Activated T-cell treated with anti-CD3 and anti-CD28 coated beads, Interleukin-2, amount 50 U/mL, for 72 hours (primary cell): ENCODE measurements at regions not wholly inside any gene's neighbourhood (a gene's known extent, or its start where the extent isn't known, plus 50 kb on each side); places are given as distances from the start of the nearest gene placed in this dataset.

Experiments used
- ATAC-seq, 2 donors: fragments of 150-1000 bp; cut with Tn5 transposase; replicated peaks in 1 of 2; 2 replicates each; pipeline ENCODE4 v1.10.0; 2021; ENCODE audit warnings: moderate library complexity in 2 of 2, mild to moderate bottlenecking in 1 of 2
- DNase-seq, 2 donors: peaks; one replicate each; pipeline ENCODE4 v3.0.0; 2021 to 2022; ENCODE audit warnings: mixed read lengths in 1 of 2
- H3K27ac Mint-ChIP-seq: one replicate; pipeline ENCODE4 v1.8.0; 2022; ENCODE audit warnings: mild to moderate bottlenecking, moderate library complexity, mixed read lengths
- H3K27me3 Mint-ChIP-seq: one replicate; pipeline ENCODE4 v1.8.0; 2022; ENCODE audit warnings: low read depth, mixed read lengths
- H3K36me3 Mint-ChIP-seq, 2 donors: one replicate each; pipeline ENCODE4 v1.8.0; 2022; ENCODE audit warnings: mixed read lengths in 2 of 2, mild to moderate bottlenecking in 1 of 2; ENCODE audit not compliant: insufficient read depth in 2 of 2
- H3K4me1 Mint-ChIP-seq: one replicate; pipeline ENCODE4 v1.8.0; 2022; ENCODE audit warnings: low read depth, mixed read lengths
- H3K4me3 Mint-ChIP-seq, 2 donors: one replicate each; pipeline ENCODE4 v1.8.0; 2022; ENCODE audit warnings: mild to moderate bottlenecking in 2 of 2, mixed read lengths in 2 of 2, moderate library complexity in 2 of 2
- H3K9me3 Mint-ChIP-seq, 2 donors: one replicate each; pipeline ENCODE4 v1.8.0; 2022; ENCODE audit warnings: mixed read lengths in 2 of 2

GRCh38 chr12:17239874-17240273 is 633.9 kb upstream of the LMO3 start:
- Mint-ChIP-seq H3K4me1 (no peaks in the 10 kb centered on the region), H3K27ac (no peak overlapping the region), H3K4me3 (no peak overlapping the region), H3K36me3 (peaks cover 0 to 3% of the 10 kb centered on the region in 2 donors), H3K9me3 (peaks cover 21 to 23% of the 10 kb centered on the region in 2 donors), H3K27me3 (no peaks in the 10 kb centered on the region)
- no peak for ATAC-seq
- DNase-seq: no peak

- H3K27me3 Mint-ChIP-seq: no peaks in the 10 kb centered on the region
- peaks cover 0 to 2% of the 10 kb centered on the region in 2 donors for H3K36me3 Mint-ChIP-seq
- H3K4me1 Mint-ChIP-seq: no peaks in the 10 kb centered on the region
- ATAC-seq (no peak), DNase-seq (no peak)
- H3K27ac Mint-ChIP-seq: no peak overlapping the region
- H3K9me3 Mint-ChIP-seq: peaks cover 19% of the 10 kb centered on the region in 2 donors
- no peak overlapping the region for H3K4me3 Mint-ChIP-seq
These were observed 630.0 kb upstream of the LMO3 start for GRCh38 chr12:17235996-17236395.

- Mint-ChIP-seq H3K36me3 (no peaks in the 10 kb centered on the region), H3K4me1 (no peaks in the 10 kb centered on the region), H3K27ac (no peak overlapping the region), H3K27me3 (no peaks in the 10 kb centered on the region), H3K9me3 (peaks cover 2 to 3% of the 10 kb centered on the region in 2 donors), H3K4me3 (no peak overlapping the region)
- no peak for DNase-seq
- ATAC-seq: no peak
These were observed 610.0 kb upstream of the LMO3 start for GRCh38 chr12:17215759-17216570.

- H3K9me3 Mint-ChIP-seq: peaks cover 3 to 5% of the 10 kb centered on the region in 2 donors
- no peaks in the 10 kb centered on the region for H3K27me3 Mint-ChIP-seq
- no peaks in the 10 kb centered on the region for H3K4me1 Mint-ChIP-seq
- H3K27ac Mint-ChIP-seq: no peak overlapping the region
- no peaks in the 10 kb centered on the region for H3K36me3 Mint-ChIP-seq
- no peak overlapping the region for H3K4me3 Mint-ChIP-seq
- DNase-seq (no peak), ATAC-seq (no peak)
These were observed 609.0 kb upstream of the LMO3 start for GRCh38 chr12:17214929-17215328.

- Mint-ChIP-seq H3K4me3 (no peak overlapping the region), H3K9me3 (peaks cover 0 to 6% of the 10 kb centered on the region in 2 donors), H3K36me3 (no peaks in the 10 kb centered on the region), H3K27me3 (no peaks in the 10 kb centered on the region), H3K27ac (no peak overlapping the region), H3K4me1 (no peaks in the 10 kb centered on the region)
- no peak for DNase-seq
- ATAC-seq: no peak
These were observed 600.6 kb upstream of the LMO3 start for GRCh38 chr12:17206553-17206952.

GRCh38 chr12:17204289-17205054 is 598.5 kb upstream of the LMO3 start:
- H3K4me3 Mint-ChIP-seq: no peak overlapping the region
- no peak for ATAC-seq
- H3K27me3 Mint-ChIP-seq: no peaks in the 10 kb centered on the region
- H3K9me3 Mint-ChIP-seq: peaks cover 4 to 5% of the 10 kb centered on the region in 2 donors
- no peaks in the 10 kb centered on the region for H3K36me3 Mint-ChIP-seq
- H3K4me1 Mint-ChIP-seq: no peaks in the 10 kb centered on the region
- no peak overlapping the region for H3K27ac Mint-ChIP-seq
- DNase-seq: no peak

GRCh38 chr12:17203497-17203896 is 597.5 kb upstream of the LMO3 start:
- Mint-ChIP-seq H3K9me3 (peaks cover 4 to 5% of the 10 kb centered on the region in 2 donors), H3K27me3 (no peaks in the 10 kb centered on the region), H3K27ac (no peak overlapping the region), H3K4me1 (no peaks in the 10 kb centered on the region), H3K36me3 (no peaks in the 10 kb centered on the region), H3K4me3 (no peak overlapping the region)
- ATAC-seq: no peak
- no peak for DNase-seq

- no peaks in the 10 kb centered on the region for H3K27me3 Mint-ChIP-seq
- H3K27ac Mint-ChIP-seq: no peak overlapping the region
- no peaks in the 10 kb centered on the region for H3K4me1 Mint-ChIP-seq
- no peaks in the 10 kb centered on the region for H3K36me3 Mint-ChIP-seq
- H3K9me3 Mint-ChIP-seq: peaks cover 0 to 12% of the 10 kb centered on the region in 2 donors
- no peak for ATAC-seq
- DNase-seq: no peak
- H3K4me3 Mint-ChIP-seq: no peak overlapping the region
These were observed 592.0 kb upstream of the LMO3 start for GRCh38 chr12:17197971-17198370.

GRCh38 chr12:17192721-17193120 is 586.8 kb upstream of the LMO3 start:
- no peaks in the 10 kb centered on the region for H3K36me3 Mint-ChIP-seq
- ATAC-seq: no peak

GRCh38 chr12:17169726-17170471 is 563.9 kb upstream of the LMO3 start:
- Mint-ChIP-seq H3K27ac (no peak overlapping the region), H3K36me3 (peaks cover 0 to 2% of the 10 kb centered on the region in 2 donors), H3K4me1 (no peaks in the 10 kb centered on the region), H3K27me3 (no peaks in the 10 kb centered on the region), H3K9me3 (peaks cover 6 to 7% of the 10 kb centered on the region in 2 donors), H3K4me3 (no peak overlapping the region)
- ATAC-seq: no peak
- DNase-seq: no peak

More at GRCh38 chr12:17192721-17193120, 586.8 kb upstream of the LMO3 start:
- Mint-ChIP-seq H3K27ac (no peak overlapping the region), H3K9me3 (peaks cover 6 to 9% of the 10 kb centered on the region in 2 donors), H3K27me3 (no peaks in the 10 kb centered on the region), H3K4me1 (no peaks in the 10 kb centered on the region), H3K4me3 (no peak overlapping the region)
- DNase-seq: no peak

GRCh38 chr12:17159506-17160300 is 553.7 kb upstream of the LMO3 start:
- no peak for ATAC-seq
- no peaks in the 10 kb centered on the region for H3K27me3 Mint-ChIP-seq
- no peaks in the 10 kb centered on the region for H3K36me3 Mint-ChIP-seq
- no peak for DNase-seq
- H3K4me1 Mint-ChIP-seq: no peaks in the 10 kb centered on the region
- no peak overlapping the region for H3K27ac Mint-ChIP-seq
- peaks cover 2 to 7% of the 10 kb centered on the region in 2 donors for H3K9me3 Mint-ChIP-seq
- no peak overlapping the region for H3K4me3 Mint-ChIP-seq

- H3K4me3 Mint-ChIP-seq: no peak overlapping the region
- no peak overlapping the region for H3K27ac Mint-ChIP-seq
- DNase-seq (no peak), ATAC-seq (no peak)
- H3K27me3 Mint-ChIP-seq: no peaks in the 10 kb centered on the region
- H3K9me3 Mint-ChIP-seq: peaks cover 2 to 12% of the 10 kb centered on the region in 2 donors
- no peaks in the 10 kb centered on the region for H3K4me1 Mint-ChIP-seq
- H3K36me3 Mint-ChIP-seq: peaks cover 0 to 1% of the 10 kb centered on the region in 2 donors
These were observed 552.2 kb upstream of the LMO3 start for GRCh38 chr12:17158201-17158600.
